HepG2 (cell line): ENCODE measurements at regions not wholly inside any gene's neighbourhood (a gene's known extent, or its start where the extent isn't known, plus 50 kb on each side); places are given as distances from the start of the nearest gene placed in this dataset.
A peak's percentile ranks its signal among the peaks of the same experiment; 100 is the strongest.

ENCODE experiments used
- ATM ChIP-seq: fragments of 450-650 bp; IDR thresholded peaks from 2 replicates; pipeline ENCODE4 v1.7.1; 2017; ENCODE audit warnings: mild to moderate bottlenecking, borderline replicate concordance
- CCAR2 ChIP-seq: fragments of 200-400 bp; formaldehyde crosslinking; optimal IDR thresholded peaks from 2 replicates; pipeline ENCODE3; 2018; ENCODE audit warnings: low read depth, mild to moderate bottlenecking, low read length, moderate library complexity
- CSRNP2 ChIP-seq: sonication (generic); formaldehyde crosslinking; conservative IDR thresholded peaks from 2 replicates; pipeline ENCODE4 v1.8.0; 2022; ENCODE audit warnings: low read depth, missing genetic modification reagents
- GZF1 ChIP-seq: sonication (generic); formaldehyde crosslinking; IDR thresholded peaks from 2 replicates; pipeline ENCODE4 v1.5.1; 2020; ENCODE audit warnings: mild to moderate bottlenecking, missing genetic modification reagents
- HOXA9 ChIP-seq: sonication (generic); formaldehyde crosslinking; IDR thresholded peaks from 2 replicates; pipeline ENCODE4 v1.8.1; 2022; ENCODE audit warnings: missing genetic modification reagents, mild to moderate bottlenecking, moderate library complexity, borderline replicate concordance
- KLF16 ChIP-seq, 2 experiments: sonication (generic) in 1 of 2; formaldehyde crosslinking in 1 of 2; IDR thresholded peaks; 2 replicates each; pipeline versions ENCODE4 v1.6.1 to v1.8.0; 2016 to 2023; ENCODE audit warnings: missing genetic modification reagents in 2 of 2, missing compliant biosample characterization in 1 of 2
- NR3C1 ChIP-seq: sonication (generic); formaldehyde crosslinking; IDR thresholded peaks from 2 replicates; pipeline ENCODE4 v1.4.0; 2020; ENCODE audit warnings: missing genetic modification reagents
- RBAK ChIP-seq: sonication (generic); formaldehyde crosslinking; IDR thresholded peaks from 2 replicates; pipeline ENCODE4 v1.5.1; 2020; ENCODE audit warnings: mild to moderate bottlenecking, missing genetic modification reagents
- RFX3 ChIP-seq: IDR thresholded peaks from 2 replicates; pipeline ENCODE4 v1.6.1; 2016; ENCODE audit warnings: missing biosample characterization, missing genetic modification reagents
- SIN3A ChIP-seq: IDR thresholded peaks from 2 replicates; pipeline ENCODE4 v1.6.1; 2011; ENCODE audit warnings: low read depth, mild to moderate bottlenecking, control low read depth, low read length, borderline replicate concordance
- SMARCE1 ChIP-seq: fragments of 450-650 bp; IDR thresholded peaks from 2 replicates; pipeline ENCODE4 v1.6.1; 2017; ENCODE audit warnings: borderline replicate concordance
- STAT5B ChIP-seq: sonication (generic); formaldehyde crosslinking; IDR thresholded peaks from 2 replicates; pipeline ENCODE4 v1.4.0; 2020; ENCODE audit warnings: missing genetic modification reagents
- ZNF703 ChIP-seq: sonication (generic); formaldehyde crosslinking; IDR thresholded peaks from 2 replicates; pipeline ENCODE4 v1.5.1; 2020; ENCODE audit warnings: missing genetic modification reagents, mild to moderate bottlenecking, moderate library complexity, borderline replicate concordance
- ZNF724P ChIP-seq: sonication (generic); formaldehyde crosslinking; IDR thresholded peaks from 2 replicates; pipeline ENCODE4 v1.8.0; 2022; ENCODE audit warnings: missing genetic modification reagents, borderline replicate concordance
- ZNF75D ChIP-seq: sonication (generic); formaldehyde crosslinking; IDR thresholded peaks from 2 replicates; pipeline ENCODE4 v1.8.1; 2023; ENCODE audit warnings: missing genetic modification reagents, mild to moderate bottlenecking, borderline replicate concordance
- ZNF782 ChIP-seq: sonication (generic); formaldehyde crosslinking; IDR thresholded peaks from 2 replicates; pipeline ENCODE4 v1.4.0; 2020; ENCODE audit warnings: missing genetic modification reagents, mild to moderate bottlenecking, borderline replicate concordance
- TF ChIP-seq, protein P1 (sequence below): sonication (generic); formaldehyde crosslinking; IDR thresholded peaks from 2 replicates; pipeline ENCODE4 v1.4.0; 2020; ENCODE audit warnings: mild to moderate bottlenecking, missing genetic modification reagents
- TF ChIP-seq, protein P2 (sequence below): IDR thresholded peaks from 2 replicates; pipeline ENCODE4 v1.6.1; 2016; ENCODE audit warnings: missing compliant biosample characterization, missing genetic modification reagents, borderline replicate concordance
- TF ChIP-seq, protein P3 (sequence below): sonication (generic); formaldehyde crosslinking; IDR thresholded peaks from 2 replicates; pipeline ENCODE4 v1.5.0; 2020; ENCODE audit warnings: mild to moderate bottlenecking, missing genetic modification reagents
- TF ChIP-seq, protein P4 (sequence below): sonication (generic); formaldehyde crosslinking; IDR thresholded peaks from 2 replicates; pipeline ENCODE4 v1.5.1; 2020; ENCODE audit warnings: mild to moderate bottlenecking, moderate library complexity, missing genetic modification reagents

- TF ChIP-seq CSRNP2 (CRISPR knock-in tag) (no peak), ZNF724P (CRISPR knock-in tag) (no peak), STAT5B (CRISPR knock-in tag) (no peak), NR3C1 (CRISPR knock-in tag) (no peak), SMARCE1 (no peak), ZNF703 (CRISPR knock-in tag) (no peak), HOXA9 (CRISPR knock-in tag) (no peak), RFX3 (CRISPR knock-in tag) (no peak), CCAR2 (no peak), ZNF782 (CRISPR knock-in tag) (no peak), ZNF75D (no peak), RBAK (CRISPR knock-in tag) (no peak), SIN3A (no peak), KLF16 (CRISPR knock-in tag; IDR thresholded peaks at IDR 0.05) (peak in 1 of 2 experiments; percentile 82; a peak in 2 of 4 replicates), GZF1 (CRISPR knock-in tag) (no peak), ATM (no peak)
- TF ChIP-seq, protein P1, sequence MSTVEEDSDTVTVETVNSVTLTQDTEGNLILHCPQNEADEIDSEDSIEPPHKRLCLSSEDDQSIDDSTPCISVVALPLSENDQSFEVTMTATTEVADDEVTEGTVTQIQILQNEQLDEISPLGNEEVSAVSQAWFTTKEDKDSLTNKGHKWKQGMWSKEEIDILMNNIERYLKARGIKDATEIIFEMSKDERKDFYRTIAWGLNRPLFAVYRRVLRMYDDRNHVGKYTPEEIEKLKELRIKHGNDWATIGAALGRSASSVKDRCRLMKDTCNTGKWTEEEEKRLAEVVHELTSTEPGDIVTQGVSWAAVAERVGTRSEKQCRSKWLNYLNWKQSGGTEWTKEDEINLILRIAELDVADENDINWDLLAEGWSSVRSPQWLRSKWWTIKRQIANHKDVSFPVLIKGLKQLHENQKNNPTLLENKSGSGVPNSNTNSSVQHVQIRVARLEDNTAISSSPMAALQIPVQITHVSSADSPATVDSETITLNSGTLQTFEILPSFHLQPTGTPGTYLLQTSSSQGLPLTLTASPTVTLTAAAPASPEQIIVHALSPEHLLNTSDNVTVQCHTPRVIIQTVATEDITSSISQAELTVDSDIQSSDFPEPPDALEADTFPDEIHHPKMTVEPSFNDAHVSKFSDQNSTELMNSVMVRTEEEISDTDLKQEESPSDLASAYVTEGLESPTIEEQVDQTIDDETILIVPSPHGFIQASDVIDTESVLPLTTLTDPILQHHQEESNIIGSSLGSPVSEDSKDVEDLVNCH (CRISPR knock-in tag), result no peak
- TF ChIP-seq, protein P2, sequence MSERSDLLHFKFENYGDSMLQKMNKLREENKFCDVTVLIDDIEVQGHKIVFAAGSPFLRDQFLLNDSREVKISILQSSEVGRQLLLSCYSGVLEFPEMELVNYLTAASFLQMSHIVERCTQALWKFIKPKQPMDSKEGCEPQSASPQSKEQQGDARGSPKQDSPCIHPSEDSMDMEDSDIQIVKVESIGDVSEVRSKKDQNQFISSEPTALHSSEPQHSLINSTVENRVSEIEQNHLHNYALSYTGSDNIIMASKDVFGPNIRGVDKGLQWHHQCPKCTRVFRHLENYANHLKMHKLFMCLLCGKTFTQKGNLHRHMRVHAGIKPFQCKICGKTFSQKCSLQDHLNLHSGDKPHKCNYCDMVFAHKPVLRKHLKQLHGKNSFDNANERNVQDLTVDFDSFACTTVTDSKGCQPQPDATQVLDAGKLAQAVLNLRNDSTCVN (CRISPR knock-in tag), result no peak
- TF ChIP-seq, protein P3, sequence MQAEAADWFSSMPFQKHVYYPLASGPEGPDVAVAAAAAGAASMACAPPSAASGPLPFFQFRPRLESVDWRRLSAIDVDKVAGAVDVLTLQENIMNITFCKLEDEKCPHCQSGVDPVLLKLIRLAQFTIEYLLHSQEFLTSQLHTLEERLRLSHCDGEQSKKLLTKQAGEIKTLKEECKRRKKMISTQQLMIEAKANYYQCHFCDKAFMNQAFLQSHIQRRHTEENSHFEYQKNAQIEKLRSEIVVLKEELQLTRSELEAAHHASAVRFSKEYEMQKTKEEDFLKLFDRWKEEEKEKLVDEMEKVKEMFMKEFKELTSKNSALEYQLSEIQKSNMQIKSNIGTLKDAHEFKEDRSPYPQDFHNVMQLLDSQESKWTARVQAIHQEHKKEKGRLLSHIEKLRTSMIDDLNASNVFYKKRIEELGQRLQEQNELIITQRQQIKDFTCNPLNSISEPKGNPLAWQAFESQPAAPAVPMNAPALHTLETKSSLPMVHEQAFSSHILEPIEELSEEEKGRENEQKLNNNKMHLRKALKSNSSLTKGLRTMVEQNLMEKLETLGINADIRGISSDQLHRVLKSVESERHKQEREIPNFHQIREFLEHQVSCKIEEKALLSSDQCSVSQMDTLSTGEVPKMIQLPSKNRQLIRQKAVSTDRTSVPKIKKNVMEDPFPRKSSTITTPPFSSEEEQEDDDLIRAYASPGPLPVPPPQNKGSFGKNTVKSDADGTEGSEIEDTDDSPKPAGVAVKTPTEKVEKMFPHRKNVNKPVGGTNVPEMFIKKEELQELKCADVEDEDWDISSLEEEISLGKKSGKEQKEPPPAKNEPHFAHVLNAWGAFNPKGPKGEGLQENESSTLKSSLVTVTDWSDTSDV (CRISPR knock-in tag), result no peak
- TF ChIP-seq, protein P4, sequence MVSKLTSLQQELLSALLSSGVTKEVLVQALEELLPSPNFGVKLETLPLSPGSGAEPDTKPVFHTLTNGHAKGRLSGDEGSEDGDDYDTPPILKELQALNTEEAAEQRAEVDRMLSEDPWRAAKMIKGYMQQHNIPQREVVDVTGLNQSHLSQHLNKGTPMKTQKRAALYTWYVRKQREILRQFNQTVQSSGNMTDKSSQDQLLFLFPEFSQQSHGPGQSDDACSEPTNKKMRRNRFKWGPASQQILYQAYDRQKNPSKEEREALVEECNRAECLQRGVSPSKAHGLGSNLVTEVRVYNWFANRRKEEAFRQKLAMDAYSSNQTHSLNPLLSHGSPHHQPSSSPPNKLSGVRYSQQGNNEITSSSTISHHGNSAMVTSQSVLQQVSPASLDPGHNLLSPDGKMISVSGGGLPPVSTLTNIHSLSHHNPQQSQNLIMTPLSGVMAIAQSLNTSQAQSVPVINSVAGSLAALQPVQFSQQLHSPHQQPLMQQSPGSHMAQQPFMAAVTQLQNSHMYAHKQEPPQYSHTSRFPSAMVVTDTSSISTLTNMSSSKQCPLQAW (CRISPR knock-in tag), result 0 out of 2 replicates have a peak, but pooled peaks have one; percentile 44
These were observed 352.2 kb downstream of the TFEC start (continued) for GRCh38 chr7:115678086-115678982.
